ENCODE measurements at regions not wholly inside any gene's neighbourhood (a gene's known extent, or its start where the extent isn't known, plus 50 kb on each side); places are given as distances from the start of the nearest gene placed in this dataset.

- TF ChIP-seq EZH2 (IDR thresholded peaks at IDR 0.05; ENCODE audit: low read depth, low read length, severe bottlenecking) (no peak), RFX5 (IDR thresholded peaks at IDR 0.05; ENCODE audit: borderline replicate concordance, low read depth, low read length) (no peak), YY1 (IDR thresholded peaks at IDR 0.05; ENCODE audit: low read depth, low read length) (no peak), USF2 (IDR thresholded peaks at IDR 0.05; ENCODE audit: low read length) (no peak), ATF2 (IDR thresholded peaks at IDR 0.05; ENCODE audit: low read length) (no peak), TCF12 (IDR thresholded peaks at IDR 0.05; ENCODE audit: low read depth, low read length) (no peak), SIX5 (IDR thresholded peaks at IDR 0.05; ENCODE audit: low read depth, low read length) (no peak), HDAC6 (IDR thresholded peaks at IDR 0.05; ENCODE audit: low read depth, low read length) (no peak), CEBPB (IDR thresholded peaks at IDR 0.05; ENCODE audit: low read depth, low read length) (no peak), ATF3 (IDR thresholded peaks at IDR 0.05; ENCODE audit: insufficient read depth, low read depth, low read length) (no peak), SP4 (IDR thresholded peaks at IDR 0.05; ENCODE audit: low read length) (no peak), TBP (IDR thresholded peaks at IDR 0.05; ENCODE audit: low read depth, low read length) (no peak), GABPA (IDR thresholded peaks at IDR 0.05; ENCODE audit: borderline replicate concordance, insufficient read depth, low read length) (no peak), CBX8 (IDR thresholded peaks at IDR 0.05; ENCODE audit: borderline replicate concordance, low read depth, low read length) (no peak)
Observed at GRCh38 chr3:29005862-29006261, 275.0 kb upstream of the RBMS3 start (continued).

Data from H1 (cell line).